ENCODE measurements at regions not wholly inside any gene's neighbourhood (a gene's known extent, or its start where the extent isn't known, plus 50 kb on each side); places are given as distances from the start of the nearest gene placed in this dataset.

- intact Hi-C loops (cut with micrococcal nuclease): no loop called here
These were observed 278.0 kb downstream of the METTL4 start for GRCh38 chr18:2293109-2293839.

- intact Hi-C loops (cut with micrococcal nuclease): no loop called here
These were observed 270.0 kb downstream of the METTL4 start for GRCh38 chr18:2301316-2301715.

- intact Hi-C loops (cut with micrococcal nuclease): no loop called here
These were observed 269.3 kb downstream of the METTL4 start for GRCh38 chr18:2302012-2302411.

- intact Hi-C loops (cut with micrococcal nuclease): no loop called here
These were observed 268.4 kb downstream of the METTL4 start for GRCh38 chr18:2302628-2303516.

GRCh38 chr18:2303517-2304238, 267.6 kb downstream of the METTL4 start:
- intact Hi-C loops (cut with micrococcal nuclease): no loop called here

- intact Hi-C loops (cut with micrococcal nuclease): no loop called here
These were observed 266.7 kb downstream of the METTL4 start for GRCh38 chr18:2304378-2305175.

GRCh38 chr18:2306606-2307005, 264.7 kb downstream of the METTL4 start:
- intact Hi-C loops (cut with micrococcal nuclease): no loop called here

- intact Hi-C loops (cut with micrococcal nuclease): no loop called here
These were observed 260.4 kb downstream of the METTL4 start for GRCh38 chr18:2310886-2311285.

GRCh38 chr18:2312440-2312839, 258.9 kb downstream of the METTL4 start:
- intact Hi-C loops (cut with micrococcal nuclease): no loop called here

GRCh38 chr18:2313332-2313731, 258.0 kb downstream of the METTL4 start:
- intact Hi-C loops (cut with micrococcal nuclease): no loop called here

- intact Hi-C loops (cut with micrococcal nuclease): no loop called here
These were observed 255.1 kb downstream of the METTL4 start for GRCh38 chr18:2316082-2316750.

- intact Hi-C loops (cut with micrococcal nuclease): no loop called here
These were observed 254.3 kb downstream of the METTL4 start for GRCh38 chr18:2316751-2317696.

GRCh38 chr18:2324459-2324858, 246.8 kb downstream of the METTL4 start:
- intact Hi-C loops (cut with micrococcal nuclease): no loop called here

GRCh38 chr18:2325308-2325849, 245.9 kb downstream of the METTL4 start:
- intact Hi-C loops (cut with micrococcal nuclease): no loop called here

GRCh38 chr18:2325933-2326332, 245.4 kb downstream of the METTL4 start:
- intact Hi-C loops (cut with micrococcal nuclease): no loop called here

GRCh38 chr18:2326999-2327398, 244.3 kb downstream of the METTL4 start:
- intact Hi-C loops (cut with micrococcal nuclease): no loop called here

- intact Hi-C loops (cut with micrococcal nuclease): no loop called here
These were observed 240.5 kb downstream of the METTL4 start for GRCh38 chr18:2330764-2331163.

GRCh38 chr18:2331491-2331890, 239.8 kb downstream of the METTL4 start:
- intact Hi-C loops (cut with micrococcal nuclease): no loop called here

Measured in T-helper 1 cell treated with Interleukin-12 subunit alpha and Interleukin-12 subunit beta and Interleukin-4 antibody, amounts not matched to agents 30 ng/mL and 1 ng/mL, for 36 hours (primary cell).